Stimulated activated CD4-positive, alpha-beta T cell treated with anti-CD3 and anti-CD28 coated beads, Interleukin-1b, Interleukin-23, amount 100 ng/mL, for 48 hours (primary cell): ENCODE measurements at regions not wholly inside any gene's neighbourhood (a gene's known extent, or its start where the extent isn't known, plus 50 kb on each side); places are given as distances from the start of the nearest gene placed in this dataset.
"Not testable (repeated sequence)": the region's sequence is repeated elsewhere in the genome, so short reads cannot be mapped to it uniquely, and the experiment has no call there.

Experiments
- DNase-seq: peaks from one replicate; pipeline ENCODE4 v3.0.0-alpha.2; 2020

GRCh38 chr7:121744319-121744718, 128.6 kb upstream of the PTPRZ1 start:
- no peak for DNase-seq

- no peak for DNase-seq
Measured at GRCh38 chr7:121741896-121742295, 131.1 kb upstream of the PTPRZ1 start.

GRCh38 chr7:121739465-121739864, 133.5 kb upstream of the PTPRZ1 start:
- DNase-seq, result no peak

- no peak for DNase-seq
Measured at GRCh38 chr7:121730869-121731268, 142.1 kb upstream of the PTPRZ1 start.

- no peak for DNase-seq
Measured at GRCh38 chr7:121714559-121715303, 158.2 kb upstream of the PTPRZ1 start.

GRCh38 chr7:121712961-121713360, 160.0 kb upstream of the PTPRZ1 start:
- not testable (repeated sequence) for DNase-seq

- no peak for DNase-seq
Measured at GRCh38 chr7:121697731-121698316, 175.1 kb upstream of the PTPRZ1 start.

- no peak for DNase-seq
Measured at GRCh38 chr7:121696954-121697353, 176.0 kb upstream of the PTPRZ1 start.

GRCh38 chr7:121689749-121690148, 183.2 kb upstream of the PTPRZ1 start:
- no peak for DNase-seq

GRCh38 chr7:121681700-121682099, 191.3 kb upstream of the PTPRZ1 start:
- no peak for DNase-seq

GRCh38 chr7:121676168-121676567, 196.8 kb upstream of the PTPRZ1 start:
- no peak for DNase-seq

GRCh38 chr7:121674455-121674854, 198.5 kb upstream of the PTPRZ1 start:
- not testable (repeated sequence) for DNase-seq

GRCh38 chr7:121669144-121669543, 203.8 kb upstream of the PTPRZ1 start:
- DNase-seq, result no peak

- no peak for DNase-seq
Measured at GRCh38 chr7:121666306-121666705, 206.7 kb upstream of the PTPRZ1 start.

- no peak for DNase-seq
Measured at GRCh38 chr7:121643320-121643719, 229.6 kb upstream of the PTPRZ1 start.

GRCh38 chr7:121639705-121640104, 233.3 kb upstream of the PTPRZ1 start:
- no peak for DNase-seq

- DNase-seq, result no peak
Measured at GRCh38 chr7:121638286-121638685, 234.7 kb upstream of the PTPRZ1 start.

GRCh38 chr7:121634356-121634755, 238.2 kb upstream of the FAM3C start:
- no peak for DNase-seq

GRCh38 chr7:121633186-121633585, 237.1 kb upstream of the FAM3C start:
- DNase-seq, result no peak

- DNase-seq, result no peak
Measured at GRCh38 chr7:121624958-121625357, 228.8 kb upstream of the FAM3C start.

- DNase-seq, result no peak
Measured at GRCh38 chr7:121623130-121623872, 227.2 kb upstream of the FAM3C start.

GRCh38 chr7:121621937-121622336, 225.8 kb upstream of the FAM3C start:
- DNase-seq, result no peak

- no peak for DNase-seq
Measured at GRCh38 chr7:121620953-121621606, 225.0 kb upstream of the FAM3C start.

- no peak for DNase-seq
Measured at GRCh38 chr7:121620206-121620605, 224.1 kb upstream of the FAM3C start.
